ENCODE measurements at regions not wholly inside any gene's neighbourhood (a gene's known extent, or its start where the extent isn't known, plus 50 kb on each side); places are given as distances from the start of the nearest gene placed in this dataset.

DNA sequence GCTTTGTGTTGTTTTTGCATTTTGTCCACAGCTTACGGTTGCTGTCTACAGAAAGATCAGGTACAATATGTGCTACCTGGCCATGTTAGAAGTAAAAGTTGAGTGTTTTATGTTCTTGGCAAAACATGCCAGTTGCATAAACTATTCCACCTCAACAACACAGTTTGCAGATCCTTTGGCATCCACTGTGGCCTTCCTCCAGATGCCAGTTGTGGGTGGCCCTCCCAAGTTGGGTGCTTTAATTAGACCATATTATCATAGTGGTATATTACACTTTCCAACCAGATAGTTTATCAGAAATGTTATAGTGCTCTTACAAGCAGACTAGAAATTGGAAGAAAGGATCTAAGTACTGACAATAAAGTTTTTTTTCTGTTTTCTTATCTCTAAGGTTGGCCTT, 386.9 kb upstream of the KCNN2 start:
- in situ Hi-C loops (cut with HindIII; ENCODE audit: low pct_unique_long_range_greater_than_20kb, low sequenced_read_pairs) = no loop called here
- DNase-seq (ENCODE audit: low read depth in 1 of 2, low spot score in 1 of 2) = no peak

DNA sequence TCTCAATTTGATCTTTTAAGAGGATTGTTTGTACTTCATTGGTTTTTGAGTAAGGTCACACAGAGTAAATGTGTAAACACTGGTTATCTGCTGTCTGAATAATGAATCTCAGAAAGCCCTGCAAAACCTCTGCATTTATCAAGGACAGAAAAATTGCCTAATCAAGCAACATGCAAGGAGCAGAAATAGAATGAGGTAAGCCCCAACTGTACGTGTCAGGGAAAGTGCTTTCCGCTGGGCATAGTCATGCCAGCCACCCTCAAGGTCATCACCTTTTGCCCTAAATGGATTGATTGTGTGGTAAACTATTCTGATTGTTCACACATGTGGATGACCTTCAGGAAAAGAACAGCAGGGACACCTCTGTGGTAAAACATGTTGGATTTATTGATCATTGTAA, 376.9 kb upstream of the KCNN2 start:
- DNase-seq (ENCODE audit: low read depth in 1 of 2, low spot score in 1 of 2) = no peak
- TF ChIP-seq JUND (IDR thresholded peaks at IDR 0.05; ENCODE audit: low read depth) = no peak
- in situ Hi-C loops (cut with HindIII; ENCODE audit: low pct_unique_long_range_greater_than_20kb, low sequenced_read_pairs) = no loop called here

More for the DNA sequence above, 386.9 kb upstream of the KCNN2 start:
- no peak for TF ChIP-seq JUND (IDR thresholded peaks at IDR 0.05; ENCODE audit: low read depth)

DNA sequence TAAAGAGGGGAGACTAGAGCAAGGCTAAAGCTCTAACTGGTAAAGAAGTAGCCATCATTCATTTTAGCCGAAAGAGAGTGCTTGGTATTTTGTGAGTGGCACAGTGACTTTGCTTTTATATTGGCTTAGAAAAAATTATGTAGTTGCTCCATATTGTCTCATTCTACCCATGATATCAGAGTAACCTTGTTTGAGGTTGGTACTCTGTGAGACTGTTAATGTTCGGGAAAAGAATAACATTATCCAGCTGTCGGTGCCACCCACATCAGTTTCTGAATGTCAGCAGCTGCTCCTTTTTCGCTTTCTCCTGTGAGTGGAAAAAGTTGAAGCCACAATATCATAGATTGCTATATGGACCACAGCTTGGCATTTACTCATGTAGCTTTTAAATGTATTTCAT, 376.4 kb upstream of the KCNN2 start:
- TF ChIP-seq JUND (IDR thresholded peaks at IDR 0.05; ENCODE audit: low read depth) = no peak
- in situ Hi-C loops (cut with HindIII; ENCODE audit: low pct_unique_long_range_greater_than_20kb, low sequenced_read_pairs) = no loop called here
- DNase-seq (ENCODE audit: low read depth in 1 of 2, low spot score in 1 of 2) = no peak

DNA sequence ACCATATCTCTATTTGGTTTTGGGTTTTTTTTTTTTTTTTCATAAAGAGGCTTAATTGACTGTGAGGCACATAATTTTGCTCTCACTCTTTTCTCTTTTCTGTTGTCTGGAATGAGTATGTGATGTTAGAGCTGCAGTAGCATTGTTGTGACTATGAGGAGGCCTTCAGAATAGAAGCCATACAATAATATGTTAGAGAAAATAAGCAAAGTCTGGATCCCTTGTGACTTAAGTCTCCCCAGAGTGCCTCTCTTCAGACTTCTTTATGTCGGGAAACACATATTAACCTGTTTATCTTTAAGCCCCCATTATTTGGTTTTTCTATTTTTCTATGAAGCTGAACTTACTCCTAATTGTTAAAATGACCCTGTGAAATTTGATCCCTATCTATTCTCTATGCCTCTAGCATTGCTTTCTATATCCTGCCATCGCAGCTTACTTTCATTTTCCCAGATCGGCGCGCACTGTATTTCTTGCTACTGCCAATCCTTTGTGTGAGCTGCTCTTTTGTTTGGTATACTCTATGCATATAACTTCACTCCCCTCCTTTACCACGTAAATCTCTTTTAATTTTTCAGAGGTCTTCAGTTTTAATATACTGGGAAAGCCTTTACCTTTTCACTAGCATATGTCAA, 372.5 kb upstream of the KCNN2 start:
- DNase-seq (ENCODE audit: low read depth in 1 of 2, low spot score in 1 of 2) = peak in 1 of 2 experiments; percentile 51
- in situ Hi-C loops (cut with HindIII; ENCODE audit: low pct_unique_long_range_greater_than_20kb, low sequenced_read_pairs) = no loop called here
- no peak for TF ChIP-seq JUND (IDR thresholded peaks at IDR 0.05; ENCODE audit: low read depth)

DNA sequence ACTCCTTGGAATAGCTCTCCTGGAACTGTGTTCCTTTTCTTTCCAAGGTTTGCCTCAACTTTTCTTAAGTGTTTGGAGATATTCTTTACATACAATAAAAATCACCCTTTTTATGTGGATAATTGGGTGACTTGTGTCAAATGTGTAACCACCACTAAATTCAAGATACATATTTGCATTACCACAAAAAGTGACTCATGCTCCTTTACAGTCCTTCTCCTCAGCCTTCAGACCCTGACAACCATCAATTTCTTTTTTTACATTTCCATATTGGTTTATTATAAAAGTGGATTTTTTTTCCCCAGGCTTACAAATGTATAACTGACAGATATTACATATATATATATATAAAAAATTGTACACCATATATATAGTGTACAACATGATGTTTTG, 372.0 kb upstream of the KCNN2 start:
- TF ChIP-seq JUND (IDR thresholded peaks at IDR 0.05; ENCODE audit: low read depth) = no peak
- in situ Hi-C loops (cut with HindIII; ENCODE audit: low pct_unique_long_range_greater_than_20kb, low sequenced_read_pairs) = no loop called here
- DNase-seq (ENCODE audit: low read depth in 1 of 2, low spot score in 1 of 2) = no peak

DNA sequence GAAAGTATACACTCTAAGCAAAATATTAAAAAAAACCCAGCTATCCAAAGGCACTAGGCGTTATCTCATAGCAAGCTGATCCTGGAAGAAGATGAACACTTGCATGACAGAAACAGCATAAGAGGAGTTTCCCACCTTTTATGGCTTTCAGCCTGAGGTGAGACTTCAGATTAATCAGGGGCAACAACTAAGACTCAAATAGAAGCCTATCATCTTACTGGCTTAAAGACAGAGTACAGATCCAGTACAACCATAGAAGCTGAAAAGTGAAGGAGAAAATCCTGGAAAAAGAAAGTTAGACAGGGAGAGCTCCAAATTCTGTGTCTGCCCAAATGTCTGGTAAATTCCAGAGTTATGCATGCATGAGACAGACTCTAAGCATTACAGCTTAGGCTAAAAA, 360.8 kb upstream of the KCNN2 start:
- in situ Hi-C loops (cut with HindIII; ENCODE audit: low pct_unique_long_range_greater_than_20kb, low sequenced_read_pairs) = no loop called here

DNA sequence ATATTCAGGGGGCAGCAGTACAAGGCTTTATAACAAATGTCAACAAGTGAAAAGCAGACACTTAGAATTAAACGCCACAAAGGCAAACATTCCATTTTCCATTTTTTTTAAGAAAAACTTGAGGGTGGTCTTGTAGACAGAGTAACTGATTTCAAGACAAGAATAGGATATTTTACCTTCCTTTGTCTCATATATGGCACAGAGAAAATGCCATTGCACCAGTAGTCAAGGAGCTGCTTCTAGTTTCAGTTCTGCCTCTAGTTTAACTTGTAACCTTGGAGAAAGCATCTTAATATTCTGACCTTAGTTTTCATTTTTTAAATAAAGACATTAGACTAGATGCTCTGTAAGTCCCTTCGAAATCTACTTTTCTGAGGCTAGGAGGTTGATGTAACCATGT, 355.3 kb upstream of the KCNN2 start:
- DNase-seq (ENCODE audit: low read depth in 1 of 2, low spot score in 1 of 2) = no peak
- in situ Hi-C loops (cut with HindIII; ENCODE audit: low pct_unique_long_range_greater_than_20kb, low sequenced_read_pairs) = no loop called here
- TF ChIP-seq JUND (IDR thresholded peaks at IDR 0.05; ENCODE audit: low read depth) = no peak

More for the DNA sequence above, 360.8 kb upstream of the KCNN2 start:
- DNase-seq (ENCODE audit: low read depth in 1 of 2, low spot score in 1 of 2) = no peak
- TF ChIP-seq JUND (IDR thresholded peaks at IDR 0.05; ENCODE audit: low read depth) = no peak

DNA sequence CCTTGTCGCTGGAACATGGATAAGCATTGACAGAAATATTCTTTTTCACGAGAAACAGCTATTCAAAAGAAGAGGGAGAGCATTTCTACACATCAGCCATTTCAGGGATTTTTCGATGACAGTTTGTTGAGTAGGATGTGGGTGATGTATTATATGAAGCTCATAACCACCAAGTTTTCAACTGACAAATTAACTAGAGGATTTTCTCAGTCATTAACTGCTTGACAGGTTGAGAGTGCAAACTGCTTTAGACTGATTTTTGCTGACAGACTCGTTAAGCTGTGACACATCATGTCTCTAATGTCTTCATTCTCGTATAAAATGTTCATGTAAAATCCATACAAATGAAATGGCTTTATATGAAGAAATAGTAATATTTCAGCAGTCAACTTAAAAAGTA, 354.2 kb upstream of the KCNN2 start:
- TF ChIP-seq JUND (IDR thresholded peaks at IDR 0.05; ENCODE audit: low read depth) = no peak
- in situ Hi-C loops (cut with HindIII; ENCODE audit: low pct_unique_long_range_greater_than_20kb, low sequenced_read_pairs) = no loop called here
- no peak for DNase-seq (ENCODE audit: low read depth in 1 of 2, low spot score in 1 of 2)

DNA sequence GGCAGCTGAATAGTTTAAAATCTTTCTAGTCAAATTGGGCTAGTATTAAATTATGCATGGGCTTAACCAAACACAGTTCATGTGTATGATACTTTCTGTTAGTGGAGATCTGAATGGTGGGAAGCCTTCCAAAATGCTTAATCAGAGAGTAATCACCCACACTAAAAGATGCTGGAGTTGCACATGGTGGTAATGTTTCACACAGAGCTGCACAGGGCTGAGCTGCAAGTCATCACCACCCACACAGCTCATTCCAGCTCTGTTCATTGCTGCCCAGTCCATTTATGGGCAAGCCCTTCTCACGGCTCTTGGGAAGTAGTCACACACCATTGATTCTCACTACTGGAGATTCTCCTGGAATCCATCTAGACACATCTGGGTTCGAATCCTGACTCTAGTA, 351.5 kb upstream of the KCNN2 start:
- no peak for TF ChIP-seq JUND (IDR thresholded peaks at IDR 0.05; ENCODE audit: low read depth)
- no peak for DNase-seq (ENCODE audit: low read depth in 1 of 2, low spot score in 1 of 2)
- in situ Hi-C loops (cut with HindIII; ENCODE audit: low pct_unique_long_range_greater_than_20kb, low sequenced_read_pairs) = no loop called here

DNA sequence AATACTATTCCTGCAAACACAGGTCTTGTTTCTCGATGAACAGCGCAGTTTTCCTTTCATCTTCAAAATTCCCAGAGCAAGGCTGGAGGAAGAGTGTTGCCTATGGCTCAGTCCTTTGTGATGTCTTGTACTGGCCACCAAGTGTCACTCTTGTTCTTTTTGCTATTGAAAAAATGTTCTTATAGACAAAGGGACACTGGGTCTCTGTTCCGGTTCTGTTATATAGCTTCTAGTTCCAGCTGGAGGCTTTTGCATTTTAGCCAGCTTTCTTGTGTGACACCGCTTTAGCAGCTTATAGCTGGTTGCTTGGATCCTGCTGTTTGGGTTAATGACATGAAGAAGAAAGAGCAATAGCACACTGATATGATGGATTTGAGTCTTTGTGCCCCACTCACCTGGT, 343.7 kb upstream of the KCNN2 start:
- TF ChIP-seq JUND (IDR thresholded peaks at IDR 0.05; ENCODE audit: low read depth) = no peak
- in situ Hi-C loops (cut with HindIII; ENCODE audit: low pct_unique_long_range_greater_than_20kb, low sequenced_read_pairs) = no loop called here
- peak; percentile 44 to 56 for DNase-seq (ENCODE audit: low read depth in 1 of 2, low spot score in 1 of 2)

DNA sequence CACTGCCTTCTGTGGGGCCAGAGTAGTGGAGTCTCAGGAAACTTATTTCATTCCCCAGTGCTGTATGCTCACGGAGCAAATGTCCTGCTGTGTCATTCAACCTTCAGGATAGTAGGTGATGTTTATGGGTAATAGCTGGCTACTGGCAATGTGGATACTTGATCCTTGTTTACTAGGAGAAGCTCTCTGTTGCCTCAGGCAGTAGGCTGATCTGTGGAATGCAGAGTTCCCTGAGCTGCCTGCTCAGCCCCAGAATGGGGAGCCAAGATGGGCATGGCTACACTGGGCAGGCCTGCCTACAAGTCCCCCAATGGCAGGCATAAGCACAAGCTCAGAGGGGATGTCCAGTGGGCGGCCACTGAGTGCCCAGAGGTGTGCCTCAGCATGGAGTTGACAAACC, 323.1 kb upstream of the KCNN2 start:
- DNase-seq (ENCODE audit: low read depth in 1 of 2, low spot score in 1 of 2) = peak in 1 of 2 experiments; percentile 9
- no peak for TF ChIP-seq JUND (IDR thresholded peaks at IDR 0.05; ENCODE audit: low read depth)

DNA sequence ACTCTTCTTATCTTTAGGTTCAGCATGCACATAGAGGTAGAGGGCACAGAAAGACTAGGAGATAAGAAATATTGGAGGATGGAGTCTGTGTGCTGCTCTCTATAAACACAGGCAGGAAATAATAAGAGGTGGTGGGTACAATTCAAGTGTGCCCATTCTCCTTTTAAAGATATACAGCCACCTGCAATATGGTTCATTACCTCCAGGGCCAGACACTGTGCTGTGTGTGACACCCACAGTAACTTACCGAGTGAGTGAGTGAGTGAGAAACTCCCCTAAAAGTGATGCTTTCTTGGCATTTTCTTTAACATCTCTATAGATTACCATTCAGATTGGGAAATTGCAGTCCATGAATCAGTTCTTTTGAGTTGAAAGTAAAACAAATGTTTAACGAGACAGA, 311.8 kb upstream of the KCNN2 start:
- no peak for DNase-seq (ENCODE audit: low read depth in 1 of 2, low spot score in 1 of 2)
- in situ Hi-C loops (cut with HindIII; ENCODE audit: low pct_unique_long_range_greater_than_20kb, low sequenced_read_pairs) = no loop called here
- no peak for TF ChIP-seq JUND (IDR thresholded peaks at IDR 0.05; ENCODE audit: low read depth)

More for the DNA sequence above, 323.1 kb upstream of the KCNN2 start:
- in situ Hi-C loops (cut with HindIII; ENCODE audit: low pct_unique_long_range_greater_than_20kb, low sequenced_read_pairs) = no loop called here

DNA sequence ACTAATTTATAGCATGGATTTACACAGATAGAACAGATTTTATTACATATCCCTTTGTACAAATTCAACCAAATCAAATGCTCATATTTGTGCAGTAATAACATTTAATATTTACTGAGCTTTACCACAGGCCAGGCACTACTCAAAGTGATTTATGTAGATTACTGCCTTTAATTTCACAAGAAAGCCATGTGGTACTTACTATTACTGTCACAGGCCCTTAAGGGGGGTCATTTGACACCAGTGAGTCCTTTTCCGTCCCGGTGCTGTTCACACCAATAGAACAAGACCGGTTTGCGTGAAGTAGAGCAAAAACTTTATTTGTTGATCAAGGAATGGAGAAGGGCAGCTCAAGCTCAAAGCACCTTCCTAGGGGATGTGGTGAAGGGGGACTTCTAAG, 308.5 kb upstream of the KCNN2 start:
- in situ Hi-C loops (cut with HindIII; ENCODE audit: low pct_unique_long_range_greater_than_20kb, low sequenced_read_pairs) = no loop called here
- no peak for DNase-seq (ENCODE audit: low read depth in 1 of 2, low spot score in 1 of 2)
- no peak for TF ChIP-seq JUND (IDR thresholded peaks at IDR 0.05; ENCODE audit: low read depth)

DNA sequence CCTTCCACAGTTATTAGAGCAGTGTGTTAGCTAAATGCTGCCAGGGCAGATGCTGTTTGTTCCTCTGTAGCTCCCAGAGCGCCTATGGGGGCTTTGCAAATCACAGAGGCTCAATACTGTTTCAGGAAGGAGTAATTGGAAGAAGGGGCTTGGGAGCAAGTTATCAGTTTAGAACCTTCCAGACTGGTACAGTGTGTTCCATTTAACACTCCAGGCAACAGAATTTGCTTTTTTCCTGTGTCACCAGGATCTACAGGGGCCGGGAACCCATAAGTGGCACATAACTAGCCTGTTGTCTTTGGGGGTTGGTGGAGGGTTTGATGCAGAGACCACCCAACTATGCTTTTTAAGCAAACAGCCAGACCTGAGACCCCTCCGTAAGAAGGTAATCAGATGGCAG, 307.3 kb upstream of the KCNN2 start:
- in situ Hi-C loops (cut with HindIII; ENCODE audit: low pct_unique_long_range_greater_than_20kb, low sequenced_read_pairs) = no loop called here
- TF ChIP-seq JUND (IDR thresholded peaks at IDR 0.05; ENCODE audit: low read depth) = no peak

More for the DNA sequence above, 307.3 kb upstream of the KCNN2 start:
- DNase-seq (ENCODE audit: low read depth in 1 of 2, low spot score in 1 of 2) = no peak

Data from T47D (cell line).